ENCODE measurements at regions not wholly inside any gene's neighbourhood (a gene's known extent, or its start where the extent isn't known, plus 50 kb on each side); places are given as distances from the start of the nearest gene placed in this dataset.

DNA sequence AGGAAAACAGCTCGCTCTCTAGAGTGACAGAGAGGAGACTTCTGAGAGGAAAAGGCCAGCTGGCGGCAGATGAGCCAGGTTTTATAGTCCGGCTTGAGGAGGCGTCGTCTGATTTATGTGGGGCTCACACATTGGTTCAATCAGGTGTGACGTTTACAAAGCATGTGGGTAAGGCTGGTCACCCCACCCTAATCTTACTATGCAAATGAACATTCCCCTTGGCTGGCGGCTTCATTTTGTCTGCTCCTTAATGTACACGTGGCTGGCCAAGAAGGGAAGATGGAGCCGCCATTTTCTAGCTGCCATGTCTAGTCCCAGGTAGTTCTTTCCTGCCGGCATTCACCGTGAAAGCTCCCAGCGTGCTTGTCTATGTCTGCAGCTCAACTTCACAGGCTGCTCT lies 299.1 kb upstream of the SPRED2 start:
- Histone ChIP-seq H3K4me3 (ENCODE audit: low read depth, low read length) (no peak overlapping the region), H3K36me3 (ENCODE audit: control insufficient read depth, insufficient read depth, low read length) (no peaks in the 10 kb centered on the region), H3K27me3 (ENCODE audit: control insufficient read depth, insufficient read depth, low read length) (no peaks in the 10 kb centered on the region), H3K4me1 (ENCODE audit: control insufficient read depth, insufficient read depth, low read length) (peaks cover 3% of the 10 kb centered on the region), H3K9me3 (ENCODE audit: control insufficient read depth, insufficient read depth, low read length) (no peaks in the 10 kb centered on the region), H3K9ac (ENCODE audit: low read depth, low read length) (no peak overlapping the region)

- Histone ChIP-seq H3K27me3 (ENCODE audit: control insufficient read depth, insufficient read depth, low read length) (no peaks in the 10 kb centered on the region), H3K9me3 (ENCODE audit: control insufficient read depth, insufficient read depth, low read length) (no peaks in the 10 kb centered on the region), H3K4me3 (ENCODE audit: low read depth, low read length) (no peak overlapping the region), H3K4me1 (ENCODE audit: control insufficient read depth, insufficient read depth, low read length) (peaks cover 7% of the 10 kb centered on the region), H3K36me3 (ENCODE audit: control insufficient read depth, insufficient read depth, low read length) (no peaks in the 10 kb centered on the region), H3K9ac (ENCODE audit: low read depth, low read length) (no peak overlapping the region)
These were observed 297.8 kb upstream of the SPRED2 start for GRCh38 chr2:65730186-65730585.

DNA sequence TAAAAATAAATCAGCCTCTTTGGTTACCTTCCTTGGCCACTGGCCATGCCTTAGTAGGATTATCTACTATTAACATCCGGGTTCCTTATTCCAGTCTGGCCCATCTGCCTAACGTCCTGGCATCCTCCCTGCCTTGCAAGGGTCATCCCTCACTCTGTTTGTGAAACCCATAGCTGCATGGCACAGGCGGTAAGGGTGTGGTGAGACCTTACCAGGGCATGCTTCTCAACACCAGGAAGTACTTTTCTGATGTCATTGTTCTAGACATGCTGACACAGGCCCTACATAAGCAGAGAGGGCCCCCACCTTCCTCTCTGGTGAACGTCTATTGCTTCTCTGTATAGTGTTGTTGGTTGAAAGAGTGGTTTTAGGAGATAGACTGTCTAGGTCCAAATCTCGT lies 296.8 kb upstream of the SPRED2 start:
- H3K4me3 ChIP-seq (ENCODE audit: low read depth, low read length), result no peak overlapping the region
- H3K4me1 ChIP-seq (ENCODE audit: control insufficient read depth, insufficient read depth, low read length), result peaks cover 10% of the 10 kb centered on the region
- no peaks in the 10 kb centered on the region for H3K9me3 ChIP-seq (ENCODE audit: control insufficient read depth, insufficient read depth, low read length)
- no peaks in the 10 kb centered on the region for H3K27me3 ChIP-seq (ENCODE audit: control insufficient read depth, insufficient read depth, low read length)
- H3K36me3 ChIP-seq (ENCODE audit: control insufficient read depth, insufficient read depth, low read length), result no peaks in the 10 kb centered on the region
- H3K9ac ChIP-seq (ENCODE audit: low read depth, low read length), result no peak overlapping the region

GRCh38 chr2:65728477-65729180 lies 296.2 kb upstream of the SPRED2 start:
- Histone ChIP-seq H3K4me3 (ENCODE audit: low read depth, low read length) (no peak overlapping the region), H3K4me1 (ENCODE audit: control insufficient read depth, insufficient read depth, low read length) (peaks cover 10% of the 10 kb centered on the region), H3K27me3 (ENCODE audit: control insufficient read depth, insufficient read depth, low read length) (no peaks in the 10 kb centered on the region), H3K9ac (ENCODE audit: low read depth, low read length) (no peak overlapping the region), H3K36me3 (ENCODE audit: control insufficient read depth, insufficient read depth, low read length) (no peaks in the 10 kb centered on the region), H3K9me3 (ENCODE audit: control insufficient read depth, insufficient read depth, low read length) (no peaks in the 10 kb centered on the region)

DNA sequence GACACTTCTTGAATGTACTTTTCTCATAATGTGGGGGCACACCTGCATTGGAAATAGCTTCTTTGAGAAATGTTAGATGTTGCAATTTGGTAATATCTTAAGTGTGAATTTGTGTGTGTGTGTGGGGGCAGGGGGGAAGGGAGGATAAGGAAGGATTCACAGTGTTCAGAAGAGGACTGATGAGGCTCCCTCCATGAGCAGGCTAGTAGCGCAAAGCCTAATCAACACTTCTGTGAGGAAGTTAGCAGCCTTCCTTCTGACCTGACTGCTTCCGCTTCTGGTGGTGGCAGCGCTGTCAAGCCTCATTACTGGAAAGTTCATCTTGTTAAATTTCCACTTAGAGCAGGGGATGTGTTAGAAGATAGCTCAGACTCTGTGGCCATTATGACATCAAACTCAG lies 295.4 kb upstream of the SPRED2 start:
- Histone ChIP-seq H3K9me3 (ENCODE audit: control insufficient read depth, insufficient read depth, low read length) (no peaks in the 10 kb centered on the region), H3K36me3 (ENCODE audit: control insufficient read depth, insufficient read depth, low read length) (no peaks in the 10 kb centered on the region), H3K4me3 (ENCODE audit: low read depth, low read length) (no peak overlapping the region), H3K9ac (ENCODE audit: low read depth, low read length) (no peak overlapping the region), H3K27me3 (ENCODE audit: control insufficient read depth, insufficient read depth, low read length) (no peaks in the 10 kb centered on the region), H3K4me1 (ENCODE audit: control insufficient read depth, insufficient read depth, low read length) (peaks cover 10% of the 10 kb centered on the region)

- Histone ChIP-seq H3K4me1 (ENCODE audit: control insufficient read depth, insufficient read depth, low read length) (peaks cover 10% of the 10 kb centered on the region), H3K27me3 (ENCODE audit: control insufficient read depth, insufficient read depth, low read length) (no peaks in the 10 kb centered on the region), H3K4me3 (ENCODE audit: low read depth, low read length) (no peak overlapping the region), H3K36me3 (ENCODE audit: control insufficient read depth, insufficient read depth, low read length) (no peaks in the 10 kb centered on the region), H3K9ac (ENCODE audit: low read depth, low read length) (no peak overlapping the region), H3K9me3 (ENCODE audit: control insufficient read depth, insufficient read depth, low read length) (no peaks in the 10 kb centered on the region)
These were observed 295.0 kb upstream of the SPRED2 start for GRCh38 chr2:65727381-65727780.

DNA sequence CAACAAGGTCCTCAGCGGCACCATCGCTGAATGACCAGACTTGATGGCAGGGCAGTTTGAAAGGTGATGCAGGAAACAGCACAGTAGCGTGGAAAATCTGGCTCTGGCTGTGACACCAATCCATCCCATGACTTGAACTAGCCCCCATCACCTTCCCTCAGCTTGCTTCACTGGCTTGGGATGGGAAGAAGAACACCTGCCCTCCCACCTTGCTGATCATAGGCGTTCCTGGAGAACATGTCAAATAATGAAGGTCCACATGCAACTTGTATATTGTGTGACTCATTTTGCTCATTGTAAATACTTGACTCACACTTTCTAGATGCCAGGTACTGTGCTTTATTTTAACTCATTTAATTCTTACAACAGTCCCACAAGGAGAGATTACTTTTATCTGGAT lies 292.4 kb upstream of the SPRED2 start:
- Histone ChIP-seq H3K36me3 (ENCODE audit: control insufficient read depth, insufficient read depth, low read length) (no peaks in the 10 kb centered on the region), H3K9me3 (ENCODE audit: control insufficient read depth, insufficient read depth, low read length) (no peaks in the 10 kb centered on the region), H3K27me3 (ENCODE audit: control insufficient read depth, insufficient read depth, low read length) (no peaks in the 10 kb centered on the region), H3K4me3 (ENCODE audit: low read depth, low read length) (no peak overlapping the region), H3K4me1 (ENCODE audit: control insufficient read depth, insufficient read depth, low read length) (peaks cover 6% of the 10 kb centered on the region), H3K9ac (ENCODE audit: low read depth, low read length) (no peak overlapping the region)

- Histone ChIP-seq H3K27me3 (ENCODE audit: control insufficient read depth, insufficient read depth, low read length) (no peaks in the 10 kb centered on the region), H3K4me1 (ENCODE audit: control insufficient read depth, insufficient read depth, low read length) (peaks cover 6% of the 10 kb centered on the region), H3K9ac (ENCODE audit: low read depth, low read length) (no peak overlapping the region), H3K4me3 (ENCODE audit: low read depth, low read length) (no peak overlapping the region), H3K9me3 (ENCODE audit: control insufficient read depth, insufficient read depth, low read length) (no peaks in the 10 kb centered on the region), H3K36me3 (ENCODE audit: control insufficient read depth, insufficient read depth, low read length) (no peaks in the 10 kb centered on the region)
These were observed 291.9 kb upstream of the SPRED2 start for GRCh38 chr2:65724336-65724735.

- Histone ChIP-seq H3K4me3 (ENCODE audit: low read depth, low read length) (no peak overlapping the region), H3K9ac (ENCODE audit: low read depth, low read length) (no peak overlapping the region), H3K9me3 (ENCODE audit: control insufficient read depth, insufficient read depth, low read length) (no peaks in the 10 kb centered on the region), H3K4me1 (ENCODE audit: control insufficient read depth, insufficient read depth, low read length) (peaks cover 6% of the 10 kb centered on the region), H3K27me3 (ENCODE audit: control insufficient read depth, insufficient read depth, low read length) (no peaks in the 10 kb centered on the region), H3K36me3 (ENCODE audit: control insufficient read depth, insufficient read depth, low read length) (no peaks in the 10 kb centered on the region)
These were observed 289.8 kb upstream of the SPRED2 start for GRCh38 chr2:65722028-65722778.

- H3K9me3 ChIP-seq (ENCODE audit: control insufficient read depth, insufficient read depth, low read length), result no peaks in the 10 kb centered on the region
- H3K36me3 ChIP-seq (ENCODE audit: control insufficient read depth, insufficient read depth, low read length), result no peaks in the 10 kb centered on the region
- H3K4me1 ChIP-seq (ENCODE audit: control insufficient read depth, insufficient read depth, low read length), result no peaks in the 10 kb centered on the region
- H3K27me3 ChIP-seq (ENCODE audit: control insufficient read depth, insufficient read depth, low read length), result no peaks in the 10 kb centered on the region
- no peak overlapping the region for H3K9ac ChIP-seq (ENCODE audit: low read depth, low read length)
- H3K4me3 ChIP-seq (ENCODE audit: low read depth, low read length), result no peak overlapping the region
These were observed 284.3 kb upstream of the SPRED2 start for GRCh38 chr2:65716698-65717097.

DNA sequence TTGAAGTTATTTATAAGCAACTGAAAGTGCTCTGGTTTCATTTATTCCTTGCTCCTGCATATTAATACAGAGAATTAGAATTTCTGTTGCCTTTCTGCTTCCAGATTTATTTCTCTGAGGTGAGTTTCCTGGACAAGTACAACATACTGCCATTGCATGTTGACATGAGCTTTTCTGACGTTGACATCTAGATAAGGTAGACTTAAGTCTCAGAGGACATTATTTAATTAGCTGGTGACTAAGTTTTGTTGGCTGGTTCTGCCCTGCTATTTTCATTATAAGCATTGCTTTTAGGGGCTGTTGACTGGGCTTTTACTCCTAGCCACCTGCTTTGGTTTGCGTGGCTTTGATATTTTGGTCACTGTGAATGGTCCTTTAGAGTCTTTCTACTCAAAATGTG lies 282.9 kb upstream of the SPRED2 start:
- Histone ChIP-seq H3K4me3 (ENCODE audit: low read depth, low read length) (no peak overlapping the region), H3K9me3 (ENCODE audit: control insufficient read depth, insufficient read depth, low read length) (no peaks in the 10 kb centered on the region), H3K9ac (ENCODE audit: low read depth, low read length) (no peak overlapping the region), H3K36me3 (ENCODE audit: control insufficient read depth, insufficient read depth, low read length) (no peaks in the 10 kb centered on the region), H3K27me3 (ENCODE audit: control insufficient read depth, insufficient read depth, low read length) (no peaks in the 10 kb centered on the region), H3K4me1 (ENCODE audit: control insufficient read depth, insufficient read depth, low read length) (no peaks in the 10 kb centered on the region)

DNA sequence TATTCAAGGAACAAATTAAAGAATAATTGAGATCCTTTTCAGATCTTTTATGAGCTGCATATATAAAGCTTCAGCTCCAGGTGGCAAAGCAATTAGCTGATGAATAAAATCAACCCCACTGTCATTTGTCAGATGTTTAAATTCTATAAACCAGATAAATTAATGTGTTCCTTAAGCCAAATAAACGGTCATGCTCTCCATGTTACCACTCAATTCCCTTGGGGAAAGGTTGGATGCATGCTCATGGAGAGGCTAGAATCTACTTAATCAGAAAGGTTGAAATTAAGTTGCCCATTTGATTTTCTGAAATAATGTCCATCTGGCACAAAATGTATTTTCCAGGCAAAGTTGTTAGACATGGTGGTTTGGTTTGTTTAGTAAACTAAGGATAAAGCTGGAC lies 282.5 kb upstream of the SPRED2 start:
- Histone ChIP-seq H3K4me1 (ENCODE audit: control insufficient read depth, insufficient read depth, low read length) (no peaks in the 10 kb centered on the region), H3K27me3 (ENCODE audit: control insufficient read depth, insufficient read depth, low read length) (no peaks in the 10 kb centered on the region), H3K36me3 (ENCODE audit: control insufficient read depth, insufficient read depth, low read length) (no peaks in the 10 kb centered on the region), H3K4me3 (ENCODE audit: low read depth, low read length) (no peak overlapping the region), H3K9ac (ENCODE audit: low read depth, low read length) (no peak overlapping the region), H3K9me3 (ENCODE audit: control insufficient read depth, insufficient read depth, low read length) (no peaks in the 10 kb centered on the region)
